ENCODE measurements at regions not wholly inside any gene's neighbourhood (a gene's known extent, or its start where the extent isn't known, plus 50 kb on each side); places are given as distances from the start of the nearest gene placed in this dataset.

DNA sequence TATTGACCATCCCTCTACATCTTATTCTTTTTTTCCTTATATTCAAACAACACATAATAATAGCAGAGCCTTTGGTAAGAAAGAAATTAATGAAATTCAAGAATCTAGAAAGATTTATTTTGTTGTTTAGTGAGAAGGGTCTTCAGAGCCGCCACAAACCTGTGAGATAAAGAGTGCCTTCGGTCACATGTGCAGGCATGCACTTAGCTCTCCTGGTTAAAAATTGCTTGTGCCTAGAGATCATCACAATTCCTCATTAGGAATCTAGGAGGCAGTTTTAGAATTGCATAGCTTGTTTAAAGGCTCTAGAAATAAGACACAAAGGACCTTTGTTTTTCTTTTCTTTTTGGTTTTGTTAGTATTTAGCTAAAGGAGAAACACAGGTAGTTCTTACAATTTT is 1948.4 kb upstream of the IGFBP7 start:
- TF ChIP-seq POLR2A (IDR thresholded peaks at IDR 0.05) (no peak), EP300 (IDR thresholded peaks at IDR 0.05) (no peak), POLR2AphosphoS5 (IDR thresholded peaks at IDR 0.05) (no peak)
- TF ChIP-seq, protein P1, sequence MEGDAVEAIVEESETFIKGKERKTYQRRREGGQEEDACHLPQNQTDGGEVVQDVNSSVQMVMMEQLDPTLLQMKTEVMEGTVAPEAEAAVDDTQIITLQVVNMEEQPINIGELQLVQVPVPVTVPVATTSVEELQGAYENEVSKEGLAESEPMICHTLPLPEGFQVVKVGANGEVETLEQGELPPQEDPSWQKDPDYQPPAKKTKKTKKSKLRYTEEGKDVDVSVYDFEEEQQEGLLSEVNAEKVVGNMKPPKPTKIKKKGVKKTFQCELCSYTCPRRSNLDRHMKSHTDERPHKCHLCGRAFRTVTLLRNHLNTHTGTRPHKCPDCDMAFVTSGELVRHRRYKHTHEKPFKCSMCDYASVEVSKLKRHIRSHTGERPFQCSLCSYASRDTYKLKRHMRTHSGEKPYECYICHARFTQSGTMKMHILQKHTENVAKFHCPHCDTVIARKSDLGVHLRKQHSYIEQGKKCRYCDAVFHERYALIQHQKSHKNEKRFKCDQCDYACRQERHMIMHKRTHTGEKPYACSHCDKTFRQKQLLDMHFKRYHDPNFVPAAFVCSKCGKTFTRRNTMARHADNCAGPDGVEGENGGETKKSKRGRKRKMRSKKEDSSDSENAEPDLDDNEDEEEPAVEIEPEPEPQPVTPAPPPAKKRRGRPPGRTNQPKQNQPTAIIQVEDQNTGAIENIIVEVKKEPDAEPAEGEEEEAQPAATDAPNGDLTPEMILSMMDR (IDR thresholded peaks at IDR 0.05): no peak

Data from sigmoid colon (tissue), 4 donors.